HAP-1 (cell line): ENCODE measurements at regions not wholly inside any gene's neighbourhood (a gene's known extent, or its start where the extent isn't known, plus 50 kb on each side); places are given as distances from the start of the nearest gene placed in this dataset.

Source experiments
- DNase-seq, 2 experiments: peaks; one replicate each; pipeline ENCODE4 v3.0.0-alpha.2; 2016 to 2020; ENCODE audit warnings: low spot score in 2 of 2
- H3K27me3 ChIP-seq: fragments of 250-450 bp; sonication (Bioruptor Pico); 2 replicates; pipeline ENCODE4 v1.5.1; 2020; ENCODE audit warnings: low read depth, mild to moderate bottlenecking, moderate library complexity
- H3K36me3 ChIP-seq: fragments of 250-450 bp; sonication (Bioruptor Pico); replicated peaks from 2 replicates; pipeline ENCODE4 v1.5.1; 2020; ENCODE audit warnings: mild to moderate bottlenecking
- H3K4me1 ChIP-seq: fragments of 250-450 bp; sonication (Bioruptor Pico); 2 replicates; pipeline ENCODE4 v1.5.1; 2020; ENCODE audit warnings: mild to moderate bottlenecking
- H3K4me3 ChIP-seq: fragments of 250-450 bp; sonication (Bioruptor Pico); 2 replicates; pipeline ENCODE4 v1.5.1; 2020; ENCODE audit warnings: mild to moderate bottlenecking, moderate library complexity
- H3K9me3 ChIP-seq: fragments of 250-450 bp; sonication (Bioruptor Pico); 2 replicates; pipeline ENCODE4 v1.5.1; 2020; ENCODE audit warnings: mild to moderate bottlenecking, moderate library complexity
- in situ Hi-C: fragments of 300-500 bp; cut with MboI; formaldehyde crosslinking; loops from 3 replicates; pipeline ENCODE4 v1.14.3; 2020; ENCODE audit warnings: low sequenced_read_pairs, inconsistent platforms, mixed read lengths

DNA sequence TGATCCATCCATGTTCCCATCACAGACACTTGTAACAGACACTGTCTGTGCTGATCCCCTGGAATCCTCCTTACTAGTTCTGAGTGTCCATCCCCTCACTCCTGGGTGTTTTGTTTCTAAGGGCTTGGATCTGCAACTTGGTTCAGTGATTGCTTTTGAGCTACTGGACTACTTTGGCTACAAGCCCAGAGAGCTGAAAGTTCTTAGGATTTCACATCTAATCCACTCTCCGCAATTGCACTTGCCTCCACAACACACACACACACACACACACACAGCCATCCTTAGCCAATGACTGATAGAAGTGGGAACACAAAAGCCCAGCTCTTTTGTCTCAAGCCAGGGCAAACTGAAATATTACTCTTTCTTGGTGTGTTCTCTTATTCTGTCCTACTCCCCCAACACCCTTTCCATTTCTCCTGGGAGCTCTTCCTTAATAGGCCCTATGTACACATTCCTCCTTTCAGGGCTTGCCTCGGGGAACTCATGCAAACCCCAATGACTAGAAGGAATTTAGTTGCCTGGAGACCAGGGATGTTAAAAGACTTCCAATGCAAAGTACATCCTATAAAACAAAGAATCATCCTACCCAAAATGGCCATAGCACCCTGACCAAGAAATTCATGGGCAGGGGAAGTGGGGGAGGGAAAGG lies 206.1 kb upstream of the UBE2E2 start:
- in situ Hi-C loops = no loop called here
- Histone ChIP-seq H3K4me1 (no peaks in the 10 kb centered on the region), H3K9me3 (no peaks in the 10 kb centered on the region), H3K27me3 (no peaks in the 10 kb centered on the region), H3K36me3 (no peaks in the 10 kb centered on the region), H3K4me3 (no peak overlapping the region)
- no peak for DNase-seq

DNA sequence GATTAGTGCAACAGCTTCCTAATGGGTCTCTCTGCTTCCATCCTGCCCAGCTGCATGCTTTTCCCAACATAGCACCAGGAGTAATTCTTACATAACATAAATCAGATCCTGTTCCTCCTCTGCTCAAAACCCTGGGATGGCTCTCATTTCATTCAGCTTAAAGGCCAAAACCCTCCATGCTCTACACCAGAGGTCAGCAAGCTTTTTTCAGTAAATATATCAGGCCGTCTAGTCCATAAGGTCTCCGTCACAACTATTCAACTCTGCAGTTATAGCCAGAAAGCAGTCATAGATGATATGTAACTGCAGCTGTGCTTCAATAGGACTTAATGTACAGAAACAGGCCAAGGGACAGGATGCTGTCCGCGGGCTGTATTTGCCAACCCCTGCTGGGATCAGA lies 202.8 kb upstream of the UBE2E2 start:
- Histone ChIP-seq H3K4me3 (no peak overlapping the region), H3K36me3 (no peaks in the 10 kb centered on the region), H3K4me1 (no peaks in the 10 kb centered on the region), H3K9me3 (no peaks in the 10 kb centered on the region), H3K27me3 (no peaks in the 10 kb centered on the region)
- no peak for DNase-seq
- in situ Hi-C loops = no loop called here

- Histone ChIP-seq H3K4me3 (no peak overlapping the region), H3K36me3 (no peaks in the 10 kb centered on the region), H3K4me1 (no peaks in the 10 kb centered on the region), H3K9me3 (no peaks in the 10 kb centered on the region), H3K27me3 (0 out of 2 replicates have a peak, but pooled peaks cover 3% of the 10 kb centered on the region)
- no peak for DNase-seq
- in situ Hi-C loops = no loop called here
Measured at GRCh38 chr3:23002151-23002550, 201.0 kb upstream of the UBE2E2 start.

DNA sequence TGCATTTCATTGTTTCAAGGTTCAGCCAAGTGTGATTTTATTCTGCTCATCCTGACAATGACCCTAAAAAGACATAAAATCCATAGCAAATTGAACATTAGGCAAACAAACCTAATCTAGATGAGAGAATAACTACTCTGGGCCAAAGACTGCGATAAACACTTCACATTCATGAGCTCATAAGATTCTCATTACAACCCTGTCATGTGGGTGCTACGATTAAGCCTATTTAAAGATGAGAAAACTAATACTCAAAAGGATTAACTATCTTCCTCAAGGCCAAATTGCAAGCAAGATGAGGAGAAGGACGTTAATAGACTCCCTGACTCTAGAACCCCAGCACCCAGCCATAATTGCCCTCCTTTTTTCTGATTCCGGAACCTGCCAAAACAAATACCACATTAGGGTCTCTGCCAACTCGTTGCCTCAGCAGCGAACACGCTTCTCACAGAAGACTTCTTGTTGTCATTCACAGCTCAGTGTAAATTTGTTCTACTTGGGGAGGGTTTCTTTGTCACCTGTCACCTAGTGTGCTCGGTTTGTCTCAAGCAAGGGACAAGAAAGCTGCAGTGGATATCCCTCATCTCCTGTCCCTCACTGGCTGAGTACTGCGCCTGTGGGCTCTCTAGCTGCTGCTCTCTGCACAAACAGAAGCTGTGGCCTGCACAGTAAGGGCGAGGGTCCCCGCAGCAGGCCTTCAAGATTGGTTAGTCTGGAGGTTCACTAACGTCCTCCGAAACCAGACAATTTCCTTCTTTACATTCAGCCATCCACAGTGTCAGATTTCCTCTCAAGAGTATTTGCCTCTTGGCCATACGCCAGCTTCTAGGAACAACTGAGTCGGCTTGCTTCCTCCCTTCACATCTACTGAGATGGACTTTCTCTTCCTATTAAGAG lies 200.0 kb upstream of the UBE2E2 start:
- Histone ChIP-seq H3K9me3 (no peaks in the 10 kb centered on the region), H3K36me3 (no peaks in the 10 kb centered on the region), H3K4me1 (no peaks in the 10 kb centered on the region), H3K4me3 (no peak overlapping the region), H3K27me3 (0 out of 2 replicates have a peak, but pooled peaks cover 3% of the 10 kb centered on the region)
- no peak for DNase-seq
- in situ Hi-C loops = no loop called here

GRCh38 chr3:23003733-23004046 lies 199.4 kb upstream of the UBE2E2 start:
- Histone ChIP-seq H3K36me3 (no peaks in the 10 kb centered on the region), H3K4me1 (no peaks in the 10 kb centered on the region), H3K9me3 (no peaks in the 10 kb centered on the region), H3K4me3 (no peak overlapping the region), H3K27me3 (0 out of 2 replicates have a peak, but pooled peaks cover 3% of the 10 kb centered on the region)
- DNase-seq = no peak
- in situ Hi-C loops = no loop called here

DNA sequence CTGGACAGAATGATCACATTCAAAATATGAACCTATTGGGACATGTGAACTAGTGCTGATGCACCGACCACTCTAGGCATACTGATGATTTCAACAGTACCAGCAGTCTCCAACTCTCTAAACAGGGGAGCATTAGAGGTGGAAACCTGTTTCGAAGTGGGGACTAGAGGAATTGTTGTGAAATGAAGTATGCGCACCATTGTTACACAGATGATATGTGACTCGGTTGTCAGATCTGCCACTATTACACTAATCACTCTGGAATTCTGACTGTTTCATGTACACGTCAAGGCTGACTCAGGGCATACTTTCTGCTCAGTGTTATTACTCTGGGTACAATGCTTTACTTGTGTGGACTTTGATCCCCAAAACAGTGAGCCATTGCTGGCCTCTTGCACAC lies 198.2 kb upstream of the UBE2E2 start:
- DNase-seq = no peak
- in situ Hi-C loops = no loop called here
- no peaks in the 10 kb centered on the region for H3K4me1 ChIP-seq
- H3K36me3 ChIP-seq = no peaks in the 10 kb centered on the region
- H3K9me3 ChIP-seq = no peaks in the 10 kb centered on the region
- no peak overlapping the region for H3K4me3 ChIP-seq
- 0 out of 2 replicates have a peak, but pooled peaks cover 3% of the 10 kb centered on the region for H3K27me3 ChIP-seq

DNA sequence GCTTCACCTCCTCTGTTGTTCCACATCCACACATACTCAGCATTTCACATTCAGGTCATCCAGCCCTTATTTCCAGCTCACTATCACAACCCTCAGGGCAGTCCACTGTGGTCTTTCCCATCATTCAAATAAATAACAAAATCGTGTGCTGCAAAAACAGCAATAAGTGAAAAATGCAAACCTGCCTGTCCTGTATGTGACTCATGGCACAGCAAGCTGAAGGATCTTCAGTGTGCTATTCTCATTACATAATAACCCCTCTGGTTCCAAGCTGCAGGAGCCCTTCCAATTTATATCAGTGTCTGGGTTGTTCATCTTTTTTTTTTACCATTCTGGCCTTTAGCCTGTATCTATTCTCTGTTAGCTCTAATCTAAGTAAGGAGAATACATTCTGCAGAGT lies 185.3 kb upstream of the UBE2E2 start:
- Histone ChIP-seq H3K36me3 (no peaks in the 10 kb centered on the region), H3K9me3 (no peaks in the 10 kb centered on the region), H3K4me1 (no peaks in the 10 kb centered on the region), H3K4me3 (no peak overlapping the region), H3K27me3 (no peaks in the 10 kb centered on the region; the same call in 1 of the 2 replicates)
- in situ Hi-C loops = no loop called here
- no peak for DNase-seq

GRCh38 chr3:23019596-23020300 lies 183.4 kb upstream of the UBE2E2 start:
- no peak overlapping the region for H3K4me3 ChIP-seq
- no peaks in the 10 kb centered on the region for H3K36me3 ChIP-seq
- H3K9me3 ChIP-seq = no peaks in the 10 kb centered on the region
- H3K27me3 ChIP-seq = no peaks in the 10 kb centered on the region; the same call in 1 of the 2 replicates
- DNase-seq = peak in 1 of 2 experiments; percentile 12
- in situ Hi-C loops = no loop called here
- H3K4me1 ChIP-seq = no peaks in the 10 kb centered on the region

GRCh38 chr3:23028294-23028693 lies 174.8 kb upstream of the UBE2E2 start:
- no peaks in the 10 kb centered on the region for H3K9me3 ChIP-seq
- in situ Hi-C loops = no loop called here
- H3K4me3 ChIP-seq = no peak overlapping the region
- DNase-seq = no peak
- no peaks in the 10 kb centered on the region for H3K4me1 ChIP-seq
- no peaks in the 10 kb centered on the region for H3K27me3 ChIP-seq
- no peaks in the 10 kb centered on the region for H3K36me3 ChIP-seq

DNA sequence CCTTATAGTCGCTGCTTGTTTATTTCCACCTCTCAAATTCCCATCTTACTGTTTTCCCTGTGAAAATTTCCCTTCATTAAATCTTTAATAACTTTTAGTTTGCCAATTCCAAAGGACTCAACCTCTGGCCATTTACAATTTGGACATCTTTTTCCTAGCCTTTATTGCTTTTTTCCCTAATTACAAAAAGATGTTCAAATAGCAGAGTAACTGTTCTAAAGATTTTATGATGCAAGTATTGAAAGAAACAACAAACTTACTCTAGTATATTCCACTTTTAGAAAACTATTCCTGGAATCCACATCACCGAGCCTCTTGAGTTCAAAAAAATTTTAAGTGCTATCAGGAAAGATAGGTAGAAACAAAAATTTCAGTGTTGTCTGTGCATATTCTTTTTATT lies 174.1 kb upstream of the UBE2E2 start:
- in situ Hi-C loops = no loop called here

DNA sequence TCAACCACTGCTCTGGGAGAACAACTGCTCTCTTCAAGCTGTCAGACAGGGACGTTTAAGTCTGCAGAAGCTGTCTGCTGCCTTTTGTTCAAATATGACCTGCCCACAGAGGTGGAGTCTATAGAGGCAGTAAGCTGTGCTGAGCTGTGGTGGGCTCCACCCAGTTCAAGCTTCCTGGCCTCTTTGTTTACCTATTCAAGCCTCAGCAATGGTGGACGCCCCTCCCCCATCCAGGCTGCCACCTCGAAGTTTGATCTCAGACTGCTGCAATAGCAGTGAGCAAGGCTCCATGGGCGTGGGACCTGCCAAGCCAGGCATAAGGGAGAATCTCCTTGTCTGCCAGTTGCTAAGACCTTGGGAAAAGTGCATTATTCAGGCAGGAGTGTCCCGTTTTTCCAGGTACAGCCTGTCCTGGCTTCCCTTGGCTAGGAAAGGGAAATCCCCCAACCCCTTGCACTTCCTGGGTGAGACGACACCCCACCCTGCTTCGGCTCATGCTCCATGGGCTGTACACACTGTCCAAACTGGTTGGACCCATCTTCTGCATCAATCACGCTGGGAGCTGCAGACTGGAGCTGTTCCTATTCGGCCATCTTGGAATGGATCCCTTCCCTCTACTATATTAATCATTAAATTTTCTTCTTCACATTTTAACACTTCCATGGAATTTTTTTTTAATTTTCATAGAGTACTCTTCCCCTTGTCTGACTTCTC lies 167.0 kb upstream of the UBE2E2 start:
- Histone ChIP-seq H3K4me1 (no peaks in the 10 kb centered on the region), H3K4me3 (no peak overlapping the region), H3K27me3 (no peaks in the 10 kb centered on the region), H3K9me3 (no peaks in the 10 kb centered on the region), H3K36me3 (no peaks in the 10 kb centered on the region; the same call in 1 of the 2 replicates)
- DNase-seq = peak in 1 of 2 experiments; percentile 64
- in situ Hi-C loops = no loop called here

More for the DNA sequence above, 174.1 kb upstream of the UBE2E2 start:
- Histone ChIP-seq H3K27me3 (no peaks in the 10 kb centered on the region), H3K4me3 (no peak overlapping the region), H3K9me3 (no peaks in the 10 kb centered on the region), H3K36me3 (no peaks in the 10 kb centered on the region), H3K4me1 (no peaks in the 10 kb centered on the region)
- no peak for DNase-seq

DNA sequence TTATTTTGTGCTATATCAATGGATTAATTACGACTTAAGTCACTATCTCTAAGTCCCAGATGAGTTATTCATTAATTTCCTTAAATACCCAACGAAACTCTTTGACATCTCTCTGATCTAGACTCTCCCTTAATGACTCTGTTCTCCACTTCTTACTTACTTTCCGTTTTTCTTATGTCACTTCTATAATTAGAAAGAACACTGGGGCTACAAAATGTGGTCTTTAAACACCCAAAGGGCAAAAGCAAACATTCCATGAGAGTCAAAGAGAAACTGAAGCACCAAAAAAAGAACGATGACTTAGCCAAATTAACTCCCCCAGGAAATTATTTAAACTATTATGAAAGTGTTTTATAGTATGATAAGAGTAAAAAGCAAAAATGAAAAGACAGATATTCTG lies 166.4 kb upstream of the UBE2E2 start:
- Histone ChIP-seq H3K9me3 (no peaks in the 10 kb centered on the region), H3K4me1 (no peaks in the 10 kb centered on the region), H3K4me3 (no peak overlapping the region), H3K27me3 (no peaks in the 10 kb centered on the region), H3K36me3 (no peaks in the 10 kb centered on the region; the same call in 1 of the 2 replicates)
- in situ Hi-C loops = no loop called here
- no peak for DNase-seq

DNA sequence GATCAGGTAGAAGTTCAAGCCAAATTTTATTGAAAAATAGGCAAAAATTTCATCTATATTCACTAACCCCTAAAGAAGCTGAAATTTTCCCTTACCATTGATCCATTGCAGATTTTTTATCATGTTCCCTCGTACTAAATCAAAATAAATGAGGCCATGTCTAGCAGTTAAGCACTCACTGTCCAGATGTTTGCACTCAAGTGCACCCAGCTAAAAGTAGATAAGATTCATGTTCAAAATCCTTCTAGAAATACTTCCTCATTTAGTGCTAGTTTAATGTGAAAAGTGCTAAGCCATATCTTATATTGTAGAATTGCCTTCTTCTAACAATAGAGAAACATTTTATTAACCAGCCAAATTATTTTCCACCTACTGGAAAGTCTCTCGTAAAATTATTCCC lies 164.7 kb upstream of the UBE2E2 start:
- no peaks in the 10 kb centered on the region for H3K9me3 ChIP-seq
- no peak for DNase-seq
- in situ Hi-C loops = no loop called here
- H3K36me3 ChIP-seq = no peaks in the 10 kb centered on the region; the same call in 1 of the 2 replicates
- H3K4me3 ChIP-seq = no peak overlapping the region
- H3K4me1 ChIP-seq = no peaks in the 10 kb centered on the region
- H3K27me3 ChIP-seq = no peaks in the 10 kb centered on the region
